ENCODE measurements at regions not wholly inside any gene's neighbourhood (a gene's known extent, or its start where the extent isn't known, plus 50 kb on each side); places are given as distances from the start of the nearest gene placed in this dataset.

DNA sequence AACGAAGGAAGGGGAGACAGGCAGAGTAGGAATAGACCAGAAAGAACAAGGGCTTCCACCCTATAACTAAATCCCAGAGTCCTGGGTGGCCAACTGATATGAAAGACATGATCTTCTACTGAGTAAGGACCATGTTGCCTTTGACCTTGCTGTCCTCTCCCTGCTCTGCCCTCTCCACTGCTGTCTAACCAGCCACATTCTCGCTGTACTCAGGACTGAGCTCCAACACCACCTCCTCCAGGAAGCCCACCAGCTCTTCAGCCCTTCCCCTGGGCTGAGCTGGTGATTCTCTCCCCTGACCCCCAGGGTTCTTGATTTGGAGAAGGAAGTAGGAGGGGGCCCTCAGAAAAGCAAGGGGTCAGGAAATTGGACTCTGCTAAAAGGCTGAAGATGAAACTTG, 159.2 kb downstream of the DICER1 start:
- TF ChIP-seq, protein P1, sequence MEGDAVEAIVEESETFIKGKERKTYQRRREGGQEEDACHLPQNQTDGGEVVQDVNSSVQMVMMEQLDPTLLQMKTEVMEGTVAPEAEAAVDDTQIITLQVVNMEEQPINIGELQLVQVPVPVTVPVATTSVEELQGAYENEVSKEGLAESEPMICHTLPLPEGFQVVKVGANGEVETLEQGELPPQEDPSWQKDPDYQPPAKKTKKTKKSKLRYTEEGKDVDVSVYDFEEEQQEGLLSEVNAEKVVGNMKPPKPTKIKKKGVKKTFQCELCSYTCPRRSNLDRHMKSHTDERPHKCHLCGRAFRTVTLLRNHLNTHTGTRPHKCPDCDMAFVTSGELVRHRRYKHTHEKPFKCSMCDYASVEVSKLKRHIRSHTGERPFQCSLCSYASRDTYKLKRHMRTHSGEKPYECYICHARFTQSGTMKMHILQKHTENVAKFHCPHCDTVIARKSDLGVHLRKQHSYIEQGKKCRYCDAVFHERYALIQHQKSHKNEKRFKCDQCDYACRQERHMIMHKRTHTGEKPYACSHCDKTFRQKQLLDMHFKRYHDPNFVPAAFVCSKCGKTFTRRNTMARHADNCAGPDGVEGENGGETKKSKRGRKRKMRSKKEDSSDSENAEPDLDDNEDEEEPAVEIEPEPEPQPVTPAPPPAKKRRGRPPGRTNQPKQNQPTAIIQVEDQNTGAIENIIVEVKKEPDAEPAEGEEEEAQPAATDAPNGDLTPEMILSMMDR (IDR thresholded peaks at IDR 0.05; ENCODE audit: partially characterized antibody, unreplicated experiment), result no peak
- no peaks in the 10 kb centered on the region for H3K9me3 Mint-ChIP-seq (ENCODE audit: unreplicated experiment)
- no peaks in the 10 kb centered on the region for H3K36me3 Mint-ChIP-seq (ENCODE audit: unreplicated experiment)
- no peak overlapping the region for H3K4me3 Mint-ChIP-seq (ENCODE audit: unreplicated experiment)
- DNase-seq, result no peak
- no peak overlapping the region for H3K27ac Mint-ChIP-seq (ENCODE audit: unreplicated experiment)
- H3K4me1 Mint-ChIP-seq (ENCODE audit: low read depth, unreplicated experiment), result no peaks in the 10 kb centered on the region
- H3K27me3 Mint-ChIP-seq (ENCODE audit: unreplicated experiment), result peaks cover 4% of the 10 kb centered on the region

DNA sequence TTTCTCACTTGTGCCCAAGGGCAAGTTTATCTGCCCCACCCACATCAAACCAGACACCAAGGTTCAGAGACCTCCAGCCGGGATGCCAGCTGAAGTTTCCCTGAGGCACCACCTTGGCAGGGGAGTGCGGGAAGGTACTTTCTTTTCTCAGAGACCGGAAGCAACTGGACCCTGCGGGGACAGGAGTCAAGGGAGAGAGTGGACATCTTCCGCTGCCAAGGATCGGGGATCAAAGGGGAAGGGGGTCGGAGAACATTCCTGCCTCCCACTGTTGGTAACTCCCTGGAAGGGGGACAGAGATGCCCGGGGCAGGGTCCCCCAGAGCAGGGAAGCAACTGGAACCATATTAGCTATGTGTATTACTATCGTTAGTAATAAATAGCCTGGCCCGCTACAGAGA, 161.8 kb downstream of the DICER1 start:
- Mint-ChIP-seq H3K27ac (ENCODE audit: unreplicated experiment) (no peak overlapping the region), H3K4me1 (ENCODE audit: low read depth, unreplicated experiment) (no peaks in the 10 kb centered on the region), H3K27me3 (ENCODE audit: unreplicated experiment) (peaks cover 2% of the 10 kb centered on the region), H3K9me3 (ENCODE audit: unreplicated experiment) (no peaks in the 10 kb centered on the region), H3K36me3 (ENCODE audit: unreplicated experiment) (no peaks in the 10 kb centered on the region), H3K4me3 (ENCODE audit: unreplicated experiment) (no peak overlapping the region)
- TF ChIP-seq, protein P1 (IDR thresholded peaks at IDR 0.05; ENCODE audit: partially characterized antibody, unreplicated experiment), result no peak
- DNase-seq, result no peak

DNA sequence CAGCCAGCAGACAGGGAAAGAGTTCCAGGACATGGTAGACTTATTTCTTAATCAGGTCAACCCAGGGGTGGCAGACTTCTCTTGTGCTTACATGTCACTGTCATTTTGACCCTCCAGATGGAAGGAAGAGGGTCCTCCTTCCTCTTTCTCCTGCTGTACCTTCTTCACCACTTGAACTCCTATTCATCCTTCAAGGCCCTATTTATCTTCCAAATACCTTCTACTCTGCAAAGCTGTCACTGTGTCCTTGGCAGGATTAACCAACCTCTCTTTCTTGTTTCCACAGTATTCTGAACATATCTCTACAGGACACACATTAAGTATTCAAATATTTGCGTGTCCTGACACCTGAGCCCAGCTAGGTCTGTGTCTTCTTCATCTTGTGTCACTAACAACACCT, 163.1 kb downstream of the DICER1 start:
- no peaks in the 10 kb centered on the region for H3K36me3 Mint-ChIP-seq (ENCODE audit: unreplicated experiment)
- no peak for DNase-seq
- no peaks in the 10 kb centered on the region for H3K4me1 Mint-ChIP-seq (ENCODE audit: low read depth, unreplicated experiment)
- TF ChIP-seq, protein P1 (IDR thresholded peaks at IDR 0.05; ENCODE audit: partially characterized antibody, unreplicated experiment), result no peak
- H3K4me3 Mint-ChIP-seq (ENCODE audit: unreplicated experiment), result no peak overlapping the region
- peaks cover 2% of the 10 kb centered on the region for H3K27me3 Mint-ChIP-seq (ENCODE audit: unreplicated experiment)
- H3K27ac Mint-ChIP-seq (ENCODE audit: unreplicated experiment), result no peak overlapping the region
- no peaks in the 10 kb centered on the region for H3K9me3 Mint-ChIP-seq (ENCODE audit: unreplicated experiment)

DNA sequence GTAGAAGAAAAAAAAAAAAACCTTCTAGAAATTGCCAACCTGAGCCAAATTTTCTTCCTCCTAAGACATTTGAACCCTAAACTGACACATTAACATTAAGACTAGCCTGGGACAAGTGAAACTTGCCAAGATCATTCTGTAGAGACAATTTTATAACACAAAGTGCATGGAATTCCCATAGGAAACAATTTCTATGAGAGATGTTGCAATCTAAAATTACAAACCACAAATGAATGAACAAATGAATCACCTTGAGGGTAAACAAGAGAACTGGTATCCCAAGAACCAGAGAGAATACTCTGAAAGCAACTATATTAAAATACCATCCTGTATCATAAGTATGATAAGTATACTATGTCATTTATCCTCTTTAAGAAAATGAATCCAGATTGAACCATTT, 165.3 kb downstream of the DICER1 start:
- Mint-ChIP-seq H3K9me3 (ENCODE audit: unreplicated experiment) (no peaks in the 10 kb centered on the region), H3K27me3 (ENCODE audit: unreplicated experiment) (no peaks in the 10 kb centered on the region), H3K27ac (ENCODE audit: unreplicated experiment) (no peak overlapping the region), H3K4me1 (ENCODE audit: low read depth, unreplicated experiment) (no peaks in the 10 kb centered on the region), H3K4me3 (ENCODE audit: unreplicated experiment) (no peak overlapping the region), H3K36me3 (ENCODE audit: unreplicated experiment) (no peaks in the 10 kb centered on the region)
- DNase-seq, result no peak
- TF ChIP-seq, protein P1 (IDR thresholded peaks at IDR 0.05; ENCODE audit: partially characterized antibody, unreplicated experiment), result no peak

DNA sequence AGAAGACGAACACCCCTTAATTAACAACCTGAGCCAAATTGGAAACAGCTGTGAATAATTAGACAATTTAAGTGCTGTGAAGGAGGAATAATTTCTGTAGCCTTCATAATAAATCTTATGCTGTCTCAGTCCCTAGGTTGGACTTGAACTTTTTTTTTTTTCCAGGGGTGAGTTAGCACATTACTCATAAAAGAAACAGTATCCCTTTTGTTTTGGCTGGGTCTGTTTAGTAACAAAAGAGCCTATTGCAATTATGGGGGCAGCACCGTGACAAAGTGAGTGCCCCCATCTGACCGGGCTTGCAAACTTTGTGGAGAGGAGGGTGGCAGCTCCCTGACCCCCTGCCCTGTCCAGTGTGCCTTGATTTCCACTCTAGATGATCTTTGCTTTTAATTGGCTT, 167.4 kb downstream of the DICER1 start:
- H3K4me3 Mint-ChIP-seq (ENCODE audit: unreplicated experiment), result no peak overlapping the region
- H3K27me3 Mint-ChIP-seq (ENCODE audit: unreplicated experiment), result no peaks in the 10 kb centered on the region
- TF ChIP-seq, protein P1 (IDR thresholded peaks at IDR 0.05; ENCODE audit: partially characterized antibody, unreplicated experiment), result no peak
- H3K4me1 Mint-ChIP-seq (ENCODE audit: low read depth, unreplicated experiment), result no peaks in the 10 kb centered on the region
- no peak for DNase-seq
- H3K27ac Mint-ChIP-seq (ENCODE audit: unreplicated experiment), result no peak overlapping the region
- H3K9me3 Mint-ChIP-seq (ENCODE audit: unreplicated experiment), result no peaks in the 10 kb centered on the region
- no peaks in the 10 kb centered on the region for H3K36me3 Mint-ChIP-seq (ENCODE audit: unreplicated experiment)

Measured in glutamatergic neuron (in vitro differentiated cells).